Ishikawa (cell line): ENCODE measurements at regions not wholly inside any gene's neighbourhood (a gene's known extent, or its start where the extent isn't known, plus 50 kb on each side); places are given as distances from the start of the nearest gene placed in this dataset.

ENCODE experiments used
- CEBPB ChIP-seq: IDR thresholded peaks from 2 replicates; pipeline ENCODE4 v1.6.1; 2012
- CREB1 ChIP-seq: IDR thresholded peaks from 2 replicates; pipeline ENCODE4 v1.6.1; 2012; ENCODE audit warnings: low read depth
- EGR1 ChIP-seq: IDR thresholded peaks from 2 replicates; pipeline ENCODE4 v1.6.1; 2012
- EP300 ChIP-seq: IDR thresholded peaks from 2 replicates; pipeline ENCODE4 v1.6.1; 2012; ENCODE audit warnings: borderline replicate concordance
- FOXM1 ChIP-seq: IDR thresholded peaks from 2 replicates; pipeline ENCODE4 v1.6.1; 2012; ENCODE audit warnings: low read depth, borderline replicate concordance
- MAX ChIP-seq: IDR thresholded peaks from 2 replicates; pipeline ENCODE4 v1.6.1; 2012
- NFIC ChIP-seq: IDR thresholded peaks from 2 replicates; pipeline ENCODE4 v1.6.1; 2012
- RAD21 ChIP-seq: IDR thresholded peaks from 2 replicates; pipeline ENCODE4 v1.6.1; 2012; ENCODE audit warnings: low read depth
- REST ChIP-seq: IDR thresholded peaks from 2 replicates; pipeline ENCODE4 v1.6.1; 2012; ENCODE audit warnings: low read depth, mild to moderate bottlenecking
- TAF1 ChIP-seq: IDR thresholded peaks from 2 replicates; pipeline ENCODE4 v1.6.1; 2012; ENCODE audit warnings: low read depth, mild to moderate bottlenecking
- TCF12 ChIP-seq: IDR thresholded peaks from 2 replicates; pipeline ENCODE4 v1.6.1; 2012; ENCODE audit warnings: low read depth
- TEAD4 ChIP-seq: IDR thresholded peaks from 2 replicates; pipeline ENCODE4 v1.6.1; 2012
- USF1 ChIP-seq: IDR thresholded peaks from 2 replicates; pipeline ENCODE4 v1.6.1; 2012
- YY1 ChIP-seq: IDR thresholded peaks from 2 replicates; pipeline ENCODE4 v1.6.1; 2012; ENCODE audit warnings: low read depth
- ZBTB7A ChIP-seq: IDR thresholded peaks from 2 replicates; pipeline ENCODE4 v1.6.1; 2012; ENCODE audit warnings: low read depth

- no peak for TF ChIP-seq EGR1
- TF ChIP-seq MAX = no peak
- TF ChIP-seq TCF12 = no peak
- no peak for TF ChIP-seq USF1
- TF ChIP-seq ZBTB7A = no peak
- no peak for TF ChIP-seq EP300
- TF ChIP-seq YY1 = no peak
- no peak for TF ChIP-seq CEBPB
- no peak for TF ChIP-seq TAF1
- no peak for TF ChIP-seq REST
- TF ChIP-seq RAD21 = no peak
- no peak for TF ChIP-seq NFIC
- TF ChIP-seq CREB1 = no peak
- no peak for TF ChIP-seq TEAD4
These were observed 267.1 kb downstream of the MRTFB start for GRCh38 chr16:14338236-14338635.

GRCh38 chr16:14337303-14338191, 266.4 kb downstream of the MRTFB start:
- TF ChIP-seq TCF12 (no peak), YY1 (no peak), CREB1 (no peak), USF1 (no peak)

- TF ChIP-seq TAF1 (no peak), USF1 (peak; percentile 78), MAX (no peak), REST (no peak)
These were observed 264.2 kb downstream of the MRTFB start for GRCh38 chr16:14335297-14335696.

- TF ChIP-seq CEBPB = no peak
- TF ChIP-seq CREB1 = no peak
- TF ChIP-seq REST = no peak
- no peak for TF ChIP-seq TCF12
- no peak for TF ChIP-seq RAD21
- TF ChIP-seq MAX = no peak
- TF ChIP-seq FOXM1 = no peak
- TF ChIP-seq NFIC = no peak
- TF ChIP-seq ZBTB7A = no peak
- no peak for TF ChIP-seq EP300
- no peak for TF ChIP-seq TEAD4
- no peak for TF ChIP-seq TAF1
- no peak for TF ChIP-seq EGR1
- TF ChIP-seq USF1 = no peak
- no peak for TF ChIP-seq YY1
These were observed 263.4 kb downstream of the MRTFB start for GRCh38 chr16:14334366-14335080.
